Dermis blood vessel endothelial cell (primary cell): ENCODE measurements at regions not wholly inside any gene's neighbourhood (a gene's known extent, or its start where the extent isn't known, plus 50 kb on each side); places are given as distances from the start of the nearest gene placed in this dataset.

ENCODE experiments used
- DNase-seq: peaks from one replicate; pipeline ENCODE4 v3.0.0; 2010

DNA sequence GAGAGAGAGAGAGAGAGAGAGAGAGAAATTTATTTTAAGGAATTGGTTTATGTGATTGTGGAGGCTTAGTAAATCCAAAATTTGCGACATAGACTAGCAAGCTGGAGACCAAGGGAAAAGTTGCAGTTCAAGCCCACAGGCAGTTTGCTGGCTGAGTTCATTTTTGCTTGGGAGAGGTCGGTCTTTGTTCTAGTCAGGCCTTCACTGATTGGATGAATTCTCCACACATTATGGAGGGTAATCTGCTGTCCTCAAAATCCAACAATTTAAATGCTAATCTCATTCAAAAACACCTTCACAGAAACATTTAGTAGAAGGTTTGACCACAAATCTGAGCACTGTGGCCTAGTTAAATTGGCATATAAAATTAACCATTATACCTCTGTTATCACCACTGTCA is 439.6 kb downstream of the EPM2A start:
- DNase-seq, result no peak

DNA sequence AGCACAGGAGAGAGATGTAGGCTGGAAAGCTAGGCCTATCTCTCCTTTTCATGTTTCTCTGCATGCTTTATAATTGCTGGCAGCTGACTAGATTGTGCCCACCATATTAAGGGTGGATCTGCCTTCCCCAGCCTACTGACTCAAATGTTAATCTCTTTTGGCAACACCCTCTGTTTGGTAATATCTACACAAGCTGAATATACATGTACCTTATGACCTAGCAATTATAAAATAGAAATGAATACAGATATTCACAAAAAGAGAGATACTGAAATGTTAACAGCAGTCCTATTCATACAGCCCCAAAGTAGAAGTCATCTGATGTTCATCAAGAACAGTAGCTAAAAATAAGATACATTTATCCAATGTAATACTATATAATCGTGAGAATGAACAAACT is 429.6 kb downstream of the EPM2A start:
- no peak for DNase-seq

DNA sequence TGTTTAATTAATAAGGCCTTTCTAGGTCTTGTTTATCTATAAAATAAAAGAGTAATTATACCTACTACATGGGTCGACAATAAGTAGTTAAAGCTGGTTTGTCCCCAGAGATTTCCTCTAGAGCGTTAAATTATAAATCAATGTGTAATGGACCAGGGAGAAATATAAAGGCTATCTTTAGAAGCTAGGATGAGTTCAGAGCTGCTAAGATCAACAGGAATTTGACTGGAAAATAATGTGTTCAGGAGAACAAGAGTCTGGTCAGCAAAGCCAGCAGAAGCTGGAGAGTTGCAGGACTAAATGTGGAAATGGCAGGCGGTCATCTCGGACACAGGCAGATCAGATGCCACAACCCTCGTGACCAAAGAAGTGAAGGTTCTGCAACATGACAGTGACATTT is 428.8 kb downstream of the EPM2A start:
- no peak for DNase-seq

DNA sequence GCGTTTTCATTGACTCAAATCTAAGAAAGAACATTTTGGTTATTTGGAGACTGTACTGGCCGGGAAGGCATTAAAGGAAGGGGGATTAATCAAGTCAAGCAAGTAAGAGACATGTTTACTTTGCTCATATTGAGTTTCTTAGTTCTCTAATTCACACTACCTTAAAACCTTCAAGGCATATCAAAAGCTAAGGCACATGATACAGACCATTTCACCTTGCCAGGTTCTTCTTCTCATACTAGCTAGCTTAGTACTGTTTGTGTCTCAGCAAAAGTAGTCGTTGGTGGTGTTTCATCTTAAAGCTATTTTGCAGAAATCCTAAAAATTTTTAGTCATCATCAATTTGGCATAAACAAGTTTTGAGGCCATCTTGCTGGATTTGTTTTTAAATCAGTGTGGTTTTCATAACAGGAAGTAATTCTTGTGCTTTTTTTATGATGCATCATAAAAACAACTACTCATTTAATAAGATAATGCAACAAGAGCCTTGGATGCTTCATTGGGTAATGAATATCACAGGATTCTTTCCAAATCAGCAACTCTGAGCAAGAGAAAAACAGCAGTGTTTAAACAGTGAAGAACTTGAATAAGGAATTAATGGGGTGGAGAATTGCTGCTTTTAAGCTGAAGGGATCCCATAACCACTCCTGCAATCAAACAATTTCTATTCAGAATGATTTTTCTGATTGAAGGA is 425.3 kb downstream of the EPM2A start:
- no peak for DNase-seq

DNA sequence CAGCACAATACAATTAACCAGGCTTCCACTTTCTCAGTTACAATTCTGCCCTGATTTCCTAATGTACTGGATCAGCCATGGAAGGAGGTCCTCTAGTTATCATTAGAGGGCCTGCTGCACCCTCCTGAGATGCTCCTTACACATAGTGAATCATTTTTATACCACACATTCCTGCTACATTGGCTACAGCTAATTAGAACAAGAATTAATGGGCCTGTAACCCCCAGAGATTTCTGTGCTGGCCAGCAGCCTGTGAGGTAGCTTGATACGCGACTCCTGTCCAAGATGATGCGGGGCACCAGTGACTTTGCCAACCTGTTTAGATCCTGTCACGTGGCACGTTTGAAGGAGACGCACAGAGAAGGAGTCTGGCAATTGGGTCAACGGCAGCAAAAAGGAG is 422.8 kb downstream of the EPM2A start:
- no peak for DNase-seq

DNA sequence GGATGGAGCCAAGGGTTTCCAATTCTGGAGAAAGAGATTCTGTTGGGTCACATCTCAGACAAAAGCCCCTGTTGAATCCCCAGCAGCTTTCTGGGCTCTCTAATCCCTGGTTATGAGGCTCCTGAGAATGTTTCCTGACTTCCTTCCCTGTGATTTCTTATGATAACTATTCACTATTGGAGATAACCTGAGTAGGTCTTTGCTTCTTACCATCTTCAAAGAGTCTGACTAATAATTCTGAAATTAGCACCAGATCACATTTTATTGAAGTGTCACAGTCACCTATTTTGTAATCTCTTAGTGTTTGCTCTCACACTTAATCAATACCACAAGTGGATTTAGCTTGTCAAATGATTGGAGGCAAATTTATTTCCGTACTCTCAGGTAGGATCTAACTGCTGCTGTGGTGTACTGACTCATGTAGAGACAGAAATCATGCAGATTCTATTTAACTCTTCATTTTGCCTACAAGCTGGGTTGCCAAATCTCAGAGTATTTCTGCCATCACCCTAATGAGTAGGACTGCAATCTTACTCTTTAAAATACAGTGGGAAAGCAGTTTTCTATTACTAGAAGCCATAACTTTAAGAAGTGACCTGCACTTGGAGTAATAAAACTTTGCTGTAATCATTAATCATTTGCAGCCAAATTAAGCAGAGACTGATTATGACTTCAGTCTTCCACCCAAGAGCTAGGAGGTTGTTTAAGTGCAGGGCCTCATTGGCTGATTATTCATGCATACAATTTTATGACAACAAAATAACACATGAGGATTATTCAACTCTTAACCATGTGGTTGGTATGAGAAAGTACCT is 422.1 kb downstream of the EPM2A start:
- no peak for DNase-seq

DNA sequence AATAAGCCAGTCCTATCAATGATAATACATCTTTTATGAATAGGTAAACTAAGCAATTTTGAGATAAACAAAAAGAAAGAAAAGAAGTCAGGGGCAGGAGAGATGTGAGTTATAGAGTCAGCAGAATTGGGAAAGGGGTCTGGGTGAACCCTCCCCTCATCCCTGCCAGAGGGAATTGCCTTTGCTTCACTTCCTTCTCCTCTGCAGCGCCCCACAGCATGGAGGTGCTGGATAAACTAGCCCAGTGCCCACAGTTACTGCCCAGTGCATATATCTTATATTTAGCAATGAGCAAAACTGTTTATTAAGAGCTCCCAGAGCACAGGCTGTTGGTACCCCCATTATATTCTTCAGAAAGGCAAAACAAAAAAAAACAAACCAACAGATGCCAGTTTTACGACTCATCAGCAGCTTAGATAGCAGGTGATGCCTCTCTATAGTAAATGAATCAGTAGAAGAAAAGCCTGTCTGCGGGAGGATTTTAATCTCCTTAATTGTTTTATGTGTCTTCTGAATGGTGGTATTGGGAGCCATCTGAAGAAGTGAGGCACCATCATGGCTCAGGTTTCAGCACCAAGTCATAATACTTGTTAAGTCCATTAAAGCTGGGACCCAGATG is 419.2 kb downstream of the EPM2A start:
- no peak for DNase-seq

DNA sequence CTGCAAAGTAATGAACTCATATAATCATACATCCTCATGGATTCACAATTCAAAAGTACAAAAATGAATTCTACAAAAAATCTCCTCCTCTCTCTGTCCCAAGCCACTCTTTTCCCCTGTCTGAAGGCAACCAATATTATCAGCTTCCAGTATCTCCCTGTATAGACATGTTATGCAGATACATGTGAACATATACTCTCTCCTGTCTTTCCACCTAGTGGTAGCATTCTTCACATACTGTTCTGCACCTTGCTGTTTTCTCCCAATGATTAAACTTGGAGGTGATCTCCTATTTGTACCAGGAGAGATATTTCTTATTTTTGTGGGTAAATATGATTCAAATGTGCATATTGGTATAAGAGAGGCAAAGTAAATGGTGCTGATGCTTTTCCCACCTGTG is 416.4 kb downstream of the EPM2A start:
- DNase-seq, result no peak

DNA sequence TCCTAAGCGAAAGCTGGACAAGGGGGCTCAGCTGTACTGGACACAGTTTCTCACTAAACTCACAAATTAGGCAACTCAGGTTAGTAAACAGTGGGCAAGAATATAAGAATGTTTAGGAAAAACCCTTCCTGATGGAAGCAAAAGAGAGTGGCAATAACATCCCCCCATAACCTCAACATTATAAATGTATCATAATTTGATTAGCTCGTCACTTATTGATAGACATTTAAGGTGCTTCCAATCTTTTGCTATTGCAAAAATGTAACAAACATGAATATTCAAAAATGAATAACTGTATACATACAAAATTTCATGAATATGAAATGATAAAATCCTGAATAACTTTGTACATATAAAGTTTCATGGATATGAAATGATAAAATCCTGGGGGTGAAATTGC is 415.7 kb downstream of the EPM2A start:
- DNase-seq, result no peak

DNA sequence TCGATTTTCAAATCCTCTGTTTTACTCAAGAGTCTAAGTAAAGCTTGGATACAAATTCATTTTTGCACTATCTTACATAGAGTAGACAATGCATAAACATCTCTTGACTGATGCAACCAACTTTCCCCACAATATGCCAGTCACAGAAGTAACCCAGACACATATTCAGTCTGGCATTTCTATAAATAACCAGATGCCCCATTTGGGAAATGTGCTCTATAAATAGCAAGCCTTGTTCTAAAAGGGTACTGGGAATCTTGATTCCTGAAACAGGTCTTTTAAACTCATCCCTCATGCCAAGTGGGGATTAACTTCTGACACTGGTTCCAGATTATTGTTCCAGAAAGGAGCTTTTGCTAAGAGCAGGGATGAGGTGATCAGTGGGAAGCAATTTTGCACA is 411.7 kb downstream of the EPM2A start:
- DNase-seq, result no peak

DNA sequence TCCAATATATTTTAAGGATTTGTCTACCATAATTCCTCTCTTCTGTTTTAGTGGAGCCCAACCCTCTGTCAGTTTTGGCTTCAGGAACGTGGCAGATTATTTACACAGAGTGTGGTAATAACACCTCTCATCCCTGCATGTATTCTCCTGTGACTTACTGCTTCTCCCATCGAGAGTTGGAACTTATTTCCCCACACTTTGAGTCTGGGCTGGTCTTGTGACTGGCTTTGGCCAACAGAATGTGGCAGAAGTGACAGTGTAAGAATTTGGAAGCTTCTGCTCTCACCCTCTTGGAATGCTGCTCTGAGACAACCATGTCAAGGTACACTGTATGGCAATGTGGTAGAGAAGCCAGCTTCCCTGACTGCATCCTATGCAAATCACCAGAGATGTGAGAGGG is 407.7 kb downstream of the EPM2A start:
- DNase-seq, result no peak

DNA sequence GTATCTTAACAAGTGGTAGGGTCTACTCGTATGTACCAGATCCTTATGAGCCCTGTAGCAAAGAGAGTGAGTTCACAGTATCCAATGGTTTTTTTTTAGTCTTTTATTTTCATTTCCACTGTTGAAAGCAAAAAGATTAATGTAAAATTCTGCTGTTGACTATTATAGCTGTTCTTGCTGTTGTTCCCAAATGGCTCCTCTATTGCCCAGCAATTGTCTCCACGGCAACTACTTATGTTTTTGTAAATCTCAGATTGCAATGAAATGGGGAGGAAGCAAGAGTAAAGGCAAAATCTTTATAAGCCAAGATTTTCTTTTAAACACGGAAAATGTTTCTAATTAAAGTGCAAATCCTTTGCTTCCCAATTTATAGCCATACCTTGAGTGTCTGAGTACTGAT is 406.1 kb downstream of the EPM2A start:
- DNase-seq, result no peak

DNA sequence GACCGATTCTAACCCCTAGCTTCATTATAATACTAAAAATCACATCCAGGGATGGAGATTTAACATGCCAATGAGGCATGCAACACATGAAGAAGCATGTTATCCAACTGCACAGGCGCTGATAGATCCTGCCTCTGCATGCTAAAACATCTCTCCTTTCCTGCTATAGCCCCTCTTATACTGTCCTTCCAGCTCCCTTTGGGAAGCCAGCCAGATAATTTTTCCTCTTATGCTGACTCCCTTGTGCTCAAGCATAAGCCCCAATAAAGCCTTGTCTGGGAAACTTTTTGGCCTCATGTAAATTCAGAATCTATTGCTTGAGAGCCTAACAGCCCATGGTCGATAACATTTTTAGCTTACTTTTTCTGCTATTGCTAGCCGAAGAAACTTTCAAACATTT is 404.3 kb downstream of the EPM2A start:
- DNase-seq, result no peak

DNA sequence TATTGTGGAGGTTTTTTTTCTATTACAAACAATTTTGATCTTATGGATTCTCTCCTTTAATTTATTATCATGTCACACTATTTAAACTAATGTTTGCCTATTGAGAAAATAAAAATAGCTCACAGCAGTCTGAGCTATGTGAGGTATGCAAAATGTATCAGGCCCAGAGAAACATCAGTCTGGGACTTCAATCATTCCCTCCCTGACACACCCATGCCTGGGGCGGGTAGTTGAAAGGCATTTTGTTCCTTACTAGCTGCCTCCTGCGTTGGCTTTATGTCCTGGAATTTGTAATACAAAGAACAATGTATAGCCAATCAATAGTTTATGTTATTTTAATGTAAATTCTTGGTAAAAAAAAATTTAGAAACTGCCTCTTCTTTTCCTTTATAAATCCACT is 403.3 kb downstream of the EPM2A start:
- DNase-seq, result no peak

DNA sequence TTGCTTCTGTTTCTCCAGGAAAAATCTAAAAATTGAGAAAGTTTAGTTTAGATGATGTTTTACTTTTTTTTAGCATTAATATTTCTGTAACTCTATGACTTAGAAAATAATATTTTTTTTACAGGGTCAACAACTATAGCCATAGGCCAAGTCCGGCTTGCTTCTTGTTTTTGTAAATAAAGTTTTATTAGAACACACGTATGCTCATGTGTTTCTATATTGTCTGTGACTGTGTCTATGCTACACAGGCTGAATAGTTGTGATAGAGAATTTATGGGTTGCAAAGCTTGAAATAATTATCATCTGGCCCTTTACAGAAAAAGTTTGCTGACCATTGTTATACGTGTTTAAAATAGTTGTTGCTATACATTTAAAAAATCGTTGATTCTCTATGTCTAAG is 399.2 kb downstream of the EPM2A start:
- DNase-seq, result no peak

DNA sequence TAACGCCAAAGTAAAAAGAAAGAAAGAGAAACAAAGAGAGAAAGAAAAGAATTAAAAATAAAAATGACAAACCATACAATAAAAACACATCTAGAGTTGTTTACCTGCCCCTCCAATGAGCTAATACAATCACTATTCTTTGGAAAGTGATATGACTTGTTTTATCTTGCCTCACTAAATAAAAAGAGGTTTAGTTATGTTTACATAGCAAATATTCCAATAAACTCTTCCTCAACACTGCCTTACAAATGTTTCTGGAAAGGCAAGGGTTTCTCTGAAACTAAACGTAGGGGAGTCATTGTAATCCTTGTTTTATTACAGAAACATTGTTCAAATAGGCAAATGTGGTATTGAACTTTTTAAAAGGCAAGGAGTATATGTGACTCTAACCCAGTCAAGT is 396.2 kb downstream of the EPM2A start:
- no peak for DNase-seq

DNA sequence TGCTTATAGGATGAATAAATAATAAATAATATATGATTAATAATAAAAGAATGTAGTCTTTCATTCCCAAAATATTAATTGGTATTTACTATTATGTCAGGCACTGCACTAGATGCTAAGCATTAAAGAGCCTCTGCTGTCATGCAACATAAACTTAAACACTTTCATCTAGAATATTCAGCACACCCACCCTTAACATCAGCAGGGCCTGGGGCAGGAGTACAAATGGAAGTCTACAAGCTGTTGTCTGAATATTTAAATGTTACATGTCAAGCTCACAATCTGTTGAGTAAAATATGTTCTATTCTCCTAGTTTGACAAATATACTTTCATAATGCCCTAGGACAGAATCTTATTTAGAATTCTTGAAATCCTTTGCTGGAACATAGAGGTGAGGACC is 395.1 kb downstream of the EPM2A start:
- DNase-seq, result no peak

DNA sequence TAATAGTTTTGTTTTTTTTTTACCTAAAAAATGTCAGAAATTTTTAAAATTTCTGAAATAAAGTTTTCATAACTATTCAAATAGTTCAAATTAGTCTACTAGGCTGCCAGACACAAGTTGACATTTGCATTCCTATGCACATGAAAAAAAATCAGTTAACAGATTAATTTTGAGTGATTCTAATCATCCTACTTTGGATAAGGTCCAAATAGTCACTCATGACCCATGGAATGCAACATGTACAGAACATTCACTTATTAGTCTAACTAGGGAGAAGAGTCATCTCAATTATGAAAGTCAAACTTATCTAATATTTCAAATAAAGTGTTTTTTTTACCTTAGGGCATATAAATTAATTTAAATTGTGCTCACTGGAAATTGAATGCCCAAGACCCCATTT is 390.2 kb downstream of the EPM2A start:
- no peak for DNase-seq

DNA sequence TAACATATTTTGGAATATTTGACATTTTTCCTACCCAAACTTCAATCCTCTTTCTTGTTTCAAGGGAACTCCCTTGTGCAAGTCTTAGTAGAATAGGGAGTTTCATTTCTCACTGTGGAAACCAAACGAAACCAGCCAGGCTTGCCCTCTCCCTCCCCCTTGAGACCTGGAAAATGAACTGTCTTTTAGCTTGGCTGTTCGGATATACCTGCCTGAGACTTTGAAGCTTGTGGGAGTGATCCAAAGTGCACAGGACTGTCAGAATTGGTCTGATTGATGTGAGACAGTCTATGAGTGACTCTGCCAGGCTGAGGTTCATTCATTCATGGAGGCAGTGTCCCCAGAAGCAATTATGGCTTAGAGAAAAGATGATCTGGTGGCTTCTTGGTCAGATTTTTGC is 388.1 kb downstream of the EPM2A start:
- DNase-seq, result no peak

DNA sequence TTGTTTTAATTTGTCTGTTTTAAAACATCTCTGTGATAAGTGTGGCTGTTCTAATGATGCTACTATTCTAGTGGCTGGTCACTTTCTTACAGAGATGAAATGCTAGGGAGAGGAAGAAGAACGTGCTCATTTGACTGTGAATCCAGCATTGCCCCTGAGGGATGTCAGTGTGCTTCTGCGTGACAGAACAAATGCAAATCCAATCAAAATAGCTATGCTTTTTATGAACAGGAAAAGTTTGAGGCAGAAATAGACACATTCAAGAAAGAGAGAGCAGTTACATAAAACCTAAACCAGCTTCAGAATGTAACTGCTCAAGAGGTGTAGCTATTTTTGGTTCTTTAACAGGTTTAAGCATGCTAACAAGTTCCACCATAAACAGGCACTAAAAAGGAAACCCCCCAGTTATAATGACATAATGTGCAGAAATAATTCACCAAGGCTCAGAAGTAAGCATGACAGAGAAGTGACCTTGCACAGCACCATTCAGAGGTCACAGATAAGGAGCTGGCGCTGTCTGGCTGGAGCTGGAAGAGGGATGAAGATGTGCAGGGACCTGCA is 385.3 kb downstream of the EPM2A start:
- DNase-seq, result no peak

DNA sequence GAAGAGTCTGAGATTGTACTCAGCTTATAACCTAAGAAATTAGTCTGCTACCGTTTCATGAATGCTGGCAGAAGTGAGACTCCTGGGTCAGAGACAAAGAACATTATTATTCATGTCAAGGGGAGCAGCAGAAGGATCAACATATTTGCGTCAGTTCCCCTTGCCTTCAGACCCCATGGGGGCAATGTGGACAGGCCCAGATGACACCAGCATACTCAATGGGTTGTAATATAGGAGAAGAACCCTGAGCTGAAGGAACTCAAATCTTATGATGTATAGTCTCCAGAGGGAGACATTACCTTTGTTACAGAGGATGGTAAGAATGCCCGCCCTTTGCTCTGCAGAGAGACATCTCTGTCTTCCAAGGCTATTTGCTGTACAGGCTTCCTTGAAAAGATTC is 384.4 kb downstream of the EPM2A start:
- DNase-seq, result no peak

DNA sequence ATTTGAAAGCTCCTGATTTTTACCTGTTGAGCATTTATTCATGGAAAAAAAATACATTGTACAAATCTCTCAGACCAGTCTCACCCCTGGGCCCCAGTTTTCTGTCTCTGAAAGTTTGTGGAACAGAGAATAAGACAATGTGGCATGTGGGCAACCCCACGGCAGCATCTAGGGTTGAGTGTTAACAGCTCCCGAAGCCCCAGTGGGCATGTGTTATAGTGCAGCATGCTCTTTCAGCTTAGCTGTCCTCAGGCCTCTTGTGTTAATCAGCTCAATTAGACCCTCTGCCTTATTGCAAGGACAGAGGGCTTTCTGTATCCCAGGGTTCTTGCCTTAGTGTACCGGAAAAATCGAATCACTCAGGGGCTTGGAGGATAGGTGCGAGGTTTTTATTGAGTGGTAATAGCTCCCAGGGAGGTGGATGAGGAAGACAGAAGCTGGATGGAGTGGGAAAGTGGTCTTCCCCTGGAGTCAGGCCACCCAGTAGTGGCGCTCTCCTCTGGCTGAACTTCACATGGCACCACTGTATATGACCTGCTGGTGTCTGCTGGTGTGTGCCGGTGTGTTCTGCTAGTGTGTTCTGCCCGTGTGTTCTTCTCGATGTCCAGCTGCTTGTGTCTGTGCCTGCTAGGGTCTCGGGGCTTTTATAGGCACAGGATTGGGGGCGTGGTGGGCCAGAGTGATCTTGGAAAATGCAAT is 382.8 kb downstream of the EPM2A start:
- DNase-seq, result no peak

DNA sequence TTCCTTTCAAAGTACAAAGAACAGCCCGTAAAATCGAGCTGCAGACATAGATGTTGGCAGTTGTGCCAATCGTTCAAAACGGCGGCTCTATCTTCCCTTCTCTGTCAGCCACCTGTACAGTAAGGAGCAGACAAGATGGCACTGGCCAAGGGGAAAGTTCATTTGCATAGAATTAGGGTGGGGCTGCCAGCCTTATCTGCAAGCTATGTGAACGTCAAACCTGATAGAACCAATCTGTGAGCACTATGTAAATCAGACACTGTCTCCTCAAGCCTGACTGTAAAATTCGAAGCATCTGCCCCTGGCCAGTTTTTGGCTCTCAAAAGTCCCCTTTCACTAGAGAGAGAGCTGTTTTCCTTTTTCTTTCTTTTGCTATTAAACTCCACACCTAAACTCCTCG is 374.5 kb downstream of the EPM2A start:
- no peak for DNase-seq
